Limb (tissue), 2 donors: ENCODE measurements at regions not wholly inside any gene's neighbourhood (a gene's known extent, or its start where the extent isn't known, plus 50 kb on each side); places are given as distances from the start of the nearest gene placed in this dataset.

Experiments
- DNase-seq, 2 donors: peaks; one replicate each; pipeline ENCODE4 v3.0.0-alpha.2; 2016; ENCODE audit errors: extremely low spot score in 2 of 2

- DNase-seq: no peak
These were observed 158.1 kb upstream of the SLC39A10 start for GRCh38 chr2:195498839-195499490.

DNA sequence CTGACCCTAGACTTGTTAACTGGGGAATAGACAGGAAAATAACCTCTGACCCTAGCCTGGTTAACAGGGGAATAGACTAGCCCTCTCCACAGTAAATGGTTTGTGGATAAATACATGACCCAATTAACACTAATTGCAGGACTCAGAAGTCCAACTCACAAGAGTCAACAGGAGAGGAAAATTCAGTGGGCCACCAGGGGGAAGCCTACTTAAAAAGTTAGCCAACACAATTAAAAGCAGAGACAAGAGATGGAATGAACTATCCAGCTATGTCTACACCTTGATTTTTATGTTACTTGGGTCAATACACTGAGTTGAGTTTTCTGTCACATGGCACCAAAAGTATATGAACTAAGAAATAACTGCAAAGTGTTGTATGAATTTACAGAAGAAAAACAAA is 158.8 kb upstream of the SLC39A10 start:
- DNase-seq: no peak

GRCh38 chr2:195496991-195497390 is 160.0 kb upstream of the SLC39A10 start:
- no peak for DNase-seq

GRCh38 chr2:195495966-195496365 is 161.1 kb upstream of the SLC39A10 start:
- no peak for DNase-seq

DNA sequence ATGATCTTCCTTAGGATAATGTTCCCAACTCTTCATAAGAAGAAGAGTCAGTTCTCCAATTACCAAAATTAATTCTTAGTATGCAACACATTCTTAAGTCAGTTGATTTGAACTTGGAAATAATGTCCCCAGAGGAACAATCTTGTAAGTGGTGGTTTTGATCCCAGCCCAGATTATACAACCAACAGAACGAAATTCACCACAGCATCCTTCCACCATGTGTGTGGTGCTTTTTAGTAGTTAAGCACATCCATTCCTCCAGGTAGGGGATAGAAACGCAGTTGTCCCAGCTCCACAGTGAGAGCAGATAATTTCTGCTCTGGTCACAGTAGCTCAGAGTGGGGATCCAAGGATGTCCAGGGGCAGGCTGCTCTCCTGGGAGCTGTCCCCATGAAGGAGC is 161.7 kb upstream of the SLC39A10 start:
- DNase-seq: no peak

GRCh38 chr2:195494451-195494850 is 162.6 kb upstream of the SLC39A10 start:
- no peak for DNase-seq

- DNase-seq: no peak
These were observed 163.6 kb upstream of the SLC39A10 start for GRCh38 chr2:195493416-195493815.

DNA sequence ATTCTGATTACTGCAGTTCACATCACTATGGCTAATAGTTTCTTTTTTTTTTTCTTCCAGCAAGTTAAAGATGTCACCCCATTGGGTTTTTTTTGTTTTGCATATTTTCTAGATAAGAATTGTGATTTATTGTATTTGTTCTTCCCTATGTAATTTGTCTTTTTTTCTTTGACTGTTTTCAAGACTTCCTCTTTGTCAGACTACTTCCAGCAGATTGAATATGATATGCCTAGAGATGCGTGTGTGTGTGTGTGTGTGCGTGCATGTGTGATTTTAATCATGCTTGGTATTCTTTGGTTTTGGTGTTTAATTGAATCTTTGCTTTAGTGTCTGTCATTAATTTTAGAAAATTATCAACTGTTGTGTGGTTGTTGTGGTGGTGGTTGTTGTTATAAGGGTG is 166.7 kb upstream of the SLC39A10 start:
- DNase-seq: no peak

DNA sequence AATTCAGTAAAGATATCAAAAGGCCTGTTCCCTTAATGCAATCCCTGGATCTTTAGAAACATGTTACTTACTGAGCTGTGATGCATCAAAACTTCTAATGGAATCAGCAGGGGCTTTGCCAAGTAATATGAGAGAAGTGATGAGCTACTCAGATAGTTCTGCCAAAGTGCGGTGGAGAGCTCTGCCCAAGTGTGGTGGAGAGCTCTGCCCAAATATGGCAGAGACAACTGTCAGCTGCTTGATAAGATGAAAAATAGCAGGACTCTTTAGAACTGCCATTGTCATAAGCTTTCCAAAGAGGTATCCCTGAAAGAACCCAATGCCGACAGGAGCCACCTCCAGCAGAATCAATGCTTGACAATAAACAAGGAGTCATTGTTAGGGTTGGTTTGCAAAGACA is 167.9 kb upstream of the SLC39A10 start:
- DNase-seq: no peak

DNA sequence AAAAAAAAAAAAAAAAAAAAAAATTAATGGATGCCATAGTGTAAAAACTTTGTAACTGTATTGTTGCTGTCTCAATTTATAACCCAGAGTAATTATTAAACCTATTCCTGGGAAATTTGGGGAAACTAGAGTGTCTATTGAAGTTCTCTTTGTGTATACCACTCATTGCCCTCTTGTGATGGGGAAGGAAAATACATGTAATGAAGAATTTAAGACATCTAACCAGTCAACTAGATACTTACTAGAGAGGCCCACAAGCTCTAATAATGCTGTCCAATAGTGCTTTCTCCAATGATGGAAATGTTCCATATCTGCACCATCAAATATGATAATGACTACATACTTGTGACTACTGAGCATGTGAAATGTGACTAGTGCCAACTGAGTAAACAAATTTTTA is 168.5 kb upstream of the SLC39A10 start:
- DNase-seq: no peak

GRCh38 chr2:195486987-195487644 is 169.9 kb upstream of the SLC39A10 start:
- no peak for DNase-seq

DNA sequence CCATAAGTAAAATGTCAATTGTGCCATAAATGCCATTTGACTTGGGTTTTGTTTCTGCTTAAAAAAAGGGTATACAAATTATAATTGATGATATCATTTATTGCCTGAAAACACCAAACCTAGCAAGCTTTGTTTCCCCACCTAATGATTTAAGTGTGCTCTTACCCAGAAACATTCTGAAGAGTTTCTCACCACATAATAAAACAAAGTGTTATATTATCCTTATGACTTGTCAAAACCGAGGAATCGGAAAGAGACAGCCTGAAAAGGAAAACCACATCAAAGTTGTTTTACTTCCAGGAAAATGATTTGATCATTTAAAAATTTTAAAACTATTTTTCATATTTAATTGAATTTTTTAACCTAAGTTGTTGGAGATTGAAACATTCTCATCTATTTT is 170.5 kb upstream of the SLC39A10 start:
- no peak for DNase-seq

GRCh38 chr2:195482010-195482409 is 175.0 kb upstream of the SLC39A10 start:
- DNase-seq: no peak

DNA sequence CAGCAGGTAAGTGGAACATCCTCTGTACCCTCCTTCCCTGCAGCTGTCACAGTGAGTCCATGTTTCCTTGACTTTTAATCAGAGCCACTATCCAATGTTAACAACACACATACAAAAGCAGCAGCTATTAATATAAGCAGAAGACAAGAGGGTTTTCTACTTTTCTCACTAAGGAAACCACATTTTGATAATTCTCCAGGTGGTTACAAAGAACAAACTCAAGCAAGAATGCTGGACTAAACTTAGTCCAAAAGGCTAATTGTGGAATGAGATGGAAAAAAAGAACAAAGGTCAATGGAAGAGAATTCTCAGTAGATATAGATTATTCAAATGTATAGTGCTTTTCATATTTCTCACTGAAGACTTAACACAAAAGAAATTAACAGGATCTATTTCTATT is 176.9 kb upstream of the SLC39A10 start:
- DNase-seq: no peak

- no peak for DNase-seq
These were observed 177.6 kb upstream of the SLC39A10 start for GRCh38 chr2:195479407-195479806.

DNA sequence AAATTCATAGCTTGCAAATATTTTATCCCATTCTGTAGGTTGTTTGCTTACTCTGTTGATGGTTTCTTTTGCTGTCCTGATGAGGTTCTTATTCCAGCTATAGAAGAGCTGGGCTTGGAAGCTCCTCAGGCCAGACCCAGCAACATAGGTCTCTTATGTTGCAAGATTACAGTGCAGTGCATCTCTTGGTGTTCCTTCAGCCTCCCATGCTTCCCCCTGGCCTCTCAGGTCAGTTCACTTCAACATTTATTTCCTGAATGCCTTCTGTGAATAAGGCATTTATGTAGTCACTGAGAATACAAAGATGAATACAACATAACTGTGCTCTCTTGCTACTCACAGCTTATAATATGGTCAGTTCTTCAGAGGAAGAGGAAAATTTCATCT is 179.0 kb upstream of the SLC39A10 start:
- no peak for DNase-seq

- no peak for DNase-seq
These were observed 179.6 kb upstream of the SLC39A10 start for GRCh38 chr2:195477248-195477995.

DNA sequence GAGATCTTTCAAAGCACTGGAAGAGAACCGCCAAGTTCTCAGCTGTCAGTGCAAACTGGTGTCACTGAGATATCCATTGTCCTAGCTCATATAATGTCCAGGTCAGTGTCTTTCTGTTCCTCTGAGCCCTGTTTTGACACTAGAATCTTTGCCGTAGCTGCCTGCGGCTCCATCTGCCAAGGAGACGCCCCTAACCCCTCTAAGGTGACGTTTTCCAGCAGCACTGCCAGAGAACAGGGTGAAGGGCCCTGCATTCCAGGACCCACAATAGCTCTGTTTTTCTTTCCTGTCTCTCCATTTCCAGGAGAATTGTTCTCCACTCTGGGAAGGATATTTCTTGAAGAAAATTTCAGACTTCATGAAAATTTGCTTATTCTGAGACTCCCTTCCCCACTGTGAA is 181.7 kb upstream of the SLC39A10 start:
- DNase-seq: no peak

DNA sequence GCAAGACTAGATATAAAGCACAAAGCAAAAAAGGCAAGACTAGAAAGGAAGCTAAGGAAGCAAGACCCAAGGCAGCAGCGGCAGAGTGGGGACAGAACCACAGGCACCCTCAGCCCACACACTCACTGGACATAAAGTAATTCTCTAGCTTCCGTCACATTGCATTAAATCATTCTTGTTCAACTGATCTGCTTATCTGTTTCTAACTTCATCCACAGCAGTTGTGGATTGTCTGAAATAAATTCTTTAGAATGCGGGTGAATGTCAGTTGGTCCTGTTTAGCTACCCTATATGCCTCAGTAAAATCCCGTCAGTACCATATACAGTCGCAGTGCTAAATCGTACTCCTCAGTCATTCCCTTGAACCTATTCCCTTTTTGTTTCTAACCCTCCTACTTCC is 183.2 kb upstream of the SLC39A10 start:
- no peak for DNase-seq

DNA sequence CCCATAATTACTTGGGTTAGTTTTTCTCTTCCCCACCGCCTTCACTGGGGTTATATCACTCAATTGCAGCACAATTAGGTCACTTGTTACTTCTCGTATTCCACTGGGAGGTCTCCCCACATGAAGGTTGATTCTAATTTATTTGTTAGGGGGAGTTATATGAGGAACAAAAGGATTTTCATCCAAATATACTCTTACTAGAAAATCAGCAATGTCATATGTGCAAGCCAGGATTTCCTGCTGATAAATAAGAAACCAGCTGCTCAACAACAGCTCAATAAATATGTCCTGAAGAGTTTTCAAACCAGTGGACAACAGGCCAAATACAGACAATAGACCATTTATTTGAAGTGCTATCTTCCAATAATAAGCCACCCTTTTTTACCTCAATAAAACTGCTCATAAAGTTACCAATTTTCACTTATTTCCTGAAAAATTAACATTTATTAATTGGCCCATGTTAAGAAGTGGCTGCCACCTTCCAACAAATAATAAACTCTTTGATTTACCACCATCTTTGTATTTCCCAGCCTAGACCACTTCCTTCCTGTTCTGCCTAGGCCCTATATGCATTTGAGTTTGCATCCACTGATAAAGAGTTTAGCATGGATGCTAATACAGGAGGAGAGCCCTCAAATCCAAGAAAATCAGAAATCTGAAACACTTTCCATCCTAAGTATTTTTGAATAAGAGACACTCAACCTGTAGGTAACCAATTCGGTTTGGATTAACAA is 184.4 kb upstream of the SLC39A10 start:
- no peak for DNase-seq

DNA sequence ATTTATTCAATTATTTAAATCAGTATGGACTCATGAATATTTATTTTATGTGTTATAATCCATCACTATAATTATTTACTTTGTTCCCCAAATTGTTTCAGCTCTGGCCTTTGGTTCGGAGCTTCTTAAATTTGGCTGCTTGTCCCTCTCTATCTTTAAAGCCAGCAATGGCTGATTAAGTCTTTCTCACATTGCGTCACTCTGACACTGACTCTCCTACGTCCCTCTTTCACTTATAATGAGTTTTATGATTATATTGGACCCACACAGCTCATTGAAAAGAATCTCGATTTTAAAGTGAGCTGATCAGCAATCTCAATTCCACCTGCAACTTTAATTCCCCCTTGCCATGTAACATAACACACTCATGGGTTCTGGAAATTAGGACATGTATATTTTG is 185.2 kb upstream of the SLC39A10 start:
- DNase-seq: no peak

DNA sequence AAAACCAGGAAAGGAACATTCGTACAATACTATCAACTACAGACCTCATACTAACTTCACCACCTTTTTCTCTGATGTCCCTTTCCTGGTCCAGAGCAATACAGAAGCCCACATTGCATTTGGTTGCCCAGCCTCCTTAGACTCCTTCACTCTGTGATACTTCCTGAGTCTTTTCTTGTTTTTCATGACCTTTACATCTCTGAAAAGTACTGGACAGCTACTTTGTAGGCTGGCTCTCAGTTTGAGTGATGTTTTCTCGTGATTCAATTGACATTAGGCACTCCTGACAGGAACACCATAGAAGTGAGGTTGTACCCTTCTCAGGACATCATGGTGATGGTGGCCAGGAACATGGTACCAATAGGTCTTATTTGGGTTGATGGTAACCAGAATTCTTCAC is 185.9 kb upstream of the SLC39A10 start:
- DNase-seq: no peak
